GM18870 (cell line): ENCODE measurements at regions not wholly inside any gene's neighbourhood (a gene's known extent, or its start where the extent isn't known, plus 50 kb on each side); places are given as distances from the start of the nearest gene placed in this dataset.
"Not testable (repeated sequence)": the region's sequence is repeated elsewhere in the genome, so short reads cannot be mapped to it uniquely, and the experiment has no call there.

Experiments
- ATAC-seq: cut with Tn5 transposase; IDR thresholded peaks from one replicate; pipeline ENCODE4 v1.9.1; 2021; ENCODE audit warnings: moderate library complexity; ENCODE audit not compliant: unreplicated experiment

DNA sequence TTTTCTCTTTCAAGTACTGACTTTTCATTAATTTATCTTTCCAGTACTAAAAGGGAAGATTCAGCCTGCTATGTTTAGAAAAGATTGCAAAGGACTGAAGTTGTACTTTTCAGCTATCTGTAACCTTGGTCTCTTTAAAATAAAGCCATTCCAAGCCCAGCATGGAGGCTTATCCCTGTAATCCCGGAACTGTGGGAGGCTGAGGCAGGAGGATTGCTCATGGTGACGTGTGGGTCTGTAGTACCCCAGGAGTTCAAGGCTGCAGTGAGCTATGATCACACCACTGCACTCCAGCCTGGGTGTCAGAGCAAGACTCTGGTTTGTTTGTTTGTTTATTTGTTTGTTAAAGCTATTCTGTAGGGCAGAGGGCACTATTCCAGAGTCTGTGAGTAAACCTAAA lies 50.6 kb upstream of the TMEM170B start:
- ATAC-seq, result no peak

DNA sequence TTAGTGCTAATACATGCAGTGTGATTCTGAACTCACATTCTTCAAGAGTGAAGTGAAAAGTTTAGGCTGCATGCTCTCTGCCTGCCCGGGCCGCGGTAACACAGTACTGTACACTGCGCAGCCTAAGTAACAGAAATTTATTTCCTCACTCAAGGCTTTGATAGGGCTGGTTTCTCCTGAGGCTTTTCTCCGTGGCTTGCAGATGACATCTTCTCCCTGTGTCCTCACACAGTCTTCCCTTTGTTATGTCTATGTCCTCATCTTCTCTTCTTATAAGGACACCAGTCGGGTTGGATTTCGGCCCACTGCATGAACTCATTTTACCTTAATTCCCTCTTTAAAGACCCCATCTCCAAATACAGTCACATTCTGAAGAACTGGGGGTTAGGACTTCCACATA lies 51.1 kb upstream of the TMEM170B start:
- ATAC-seq, result no peak

DNA sequence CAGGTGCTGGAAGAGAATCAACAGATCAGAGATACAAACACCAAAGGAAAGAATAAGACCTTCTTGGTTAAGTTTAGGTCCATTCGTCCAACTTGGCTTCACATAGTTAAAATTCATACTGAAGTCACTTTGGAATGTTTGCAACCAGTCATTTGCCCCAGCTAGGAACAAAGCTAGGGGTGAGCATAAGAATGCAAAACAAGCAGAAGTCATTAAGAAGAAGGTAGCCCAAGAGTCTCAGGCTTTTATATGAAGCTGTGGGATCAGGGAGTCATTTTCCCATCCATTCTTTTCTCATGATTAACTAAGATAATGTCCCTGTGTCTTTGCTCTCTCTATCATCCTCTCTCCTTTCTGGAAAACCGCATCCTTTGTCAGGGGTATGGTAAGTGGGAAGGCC lies 51.5 kb upstream of the TMEM170B start:
- ATAC-seq, result no peak

DNA sequence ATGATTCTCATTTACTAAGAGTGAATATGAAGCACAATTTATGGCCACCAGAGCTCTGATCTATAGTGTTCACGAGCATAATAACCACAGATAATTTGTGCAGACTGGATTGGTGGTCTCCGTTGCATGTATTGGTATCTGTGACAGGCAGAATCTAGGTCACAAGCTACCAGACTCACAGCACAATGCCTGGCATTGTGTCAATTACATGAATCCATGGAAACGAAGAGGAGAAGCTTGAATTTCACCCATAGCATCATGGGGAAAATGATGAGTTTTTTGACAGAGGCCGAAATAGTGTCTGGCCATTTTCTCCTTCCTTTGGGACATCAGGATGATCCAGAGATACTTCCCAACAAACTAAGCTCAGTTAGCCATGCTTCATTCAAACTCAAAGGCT lies 52.3 kb upstream of the TMEM170B start:
- no peak for ATAC-seq

DNA sequence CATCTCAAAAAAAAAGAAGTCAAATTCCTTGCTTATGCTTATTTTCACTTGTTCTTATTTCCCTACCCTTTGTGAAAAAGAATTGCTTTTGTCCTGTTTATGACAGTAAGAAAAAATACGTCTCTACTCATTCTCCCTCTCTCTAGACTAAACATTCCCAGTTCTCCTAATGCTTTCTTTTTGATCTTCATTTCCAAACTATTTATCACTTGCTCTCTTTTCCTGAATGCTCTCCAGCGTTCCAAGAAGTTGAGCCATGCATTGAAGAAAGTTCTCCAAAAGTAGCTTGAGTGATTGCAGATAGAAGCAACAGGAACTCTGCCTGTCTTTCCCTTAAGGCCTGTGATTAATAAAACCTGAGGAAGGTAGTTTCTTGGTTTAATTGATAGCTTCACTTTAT lies 53.1 kb upstream of the TMEM170B start:
- no peak for ATAC-seq

DNA sequence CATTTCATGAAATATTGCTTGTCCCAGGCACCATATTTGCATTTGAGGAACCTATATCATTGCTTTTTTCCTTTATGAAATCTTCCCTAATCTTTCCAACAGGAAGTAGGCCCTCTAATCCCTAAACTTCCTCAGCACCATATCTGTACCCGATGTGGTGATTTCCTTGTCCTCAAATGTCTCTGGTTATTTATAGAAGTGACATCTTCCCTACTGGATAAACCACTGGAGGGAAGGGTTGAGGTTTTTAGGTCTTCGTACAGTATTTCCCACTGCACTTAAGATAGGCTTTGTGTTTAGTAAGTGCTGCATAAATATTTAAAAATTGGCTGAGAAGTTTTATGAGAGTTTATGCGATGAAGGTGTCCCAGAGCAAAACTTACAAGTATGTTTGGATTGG lies 54.9 kb upstream of the TMEM170B start:
- no peak for ATAC-seq

DNA sequence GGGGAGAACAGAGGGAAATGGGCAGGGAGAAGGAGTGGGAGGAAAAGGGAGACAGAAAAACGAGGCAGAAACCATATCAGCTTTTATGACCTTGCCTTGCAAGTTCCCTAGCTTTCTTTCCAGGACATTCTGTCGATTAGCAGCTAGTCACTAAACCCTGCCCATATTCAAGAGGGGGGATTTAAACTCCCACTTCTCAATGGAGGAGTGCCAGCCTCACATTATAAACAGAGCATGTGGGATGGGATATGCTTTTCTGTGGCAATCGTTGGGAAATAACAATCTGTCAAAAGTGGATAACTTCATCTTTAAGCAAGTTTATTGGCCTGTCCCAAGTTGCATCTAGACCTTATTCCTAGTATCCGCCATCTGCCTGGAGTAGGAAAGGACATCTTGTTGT lies 57.0 kb upstream of the TMEM170B start:
- ATAC-seq, result no peak

DNA sequence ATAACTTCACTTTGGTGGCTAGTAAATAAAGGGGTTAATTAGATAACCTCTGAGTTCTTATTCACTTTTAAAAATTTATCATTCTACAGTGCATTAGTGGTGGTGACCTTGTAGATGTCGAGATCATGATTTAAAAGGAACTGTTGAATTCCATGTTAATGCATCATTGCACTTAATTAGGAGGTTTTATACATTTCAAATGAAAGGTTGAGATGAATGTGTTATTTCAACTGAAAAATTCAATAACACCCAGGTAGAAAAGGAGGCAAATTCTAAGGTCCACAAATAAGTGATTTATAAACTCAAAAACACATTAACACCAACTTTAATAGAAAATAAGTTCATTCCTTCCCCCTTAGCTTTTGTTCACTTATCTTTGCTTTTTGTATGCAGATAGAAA lies 58.3 kb upstream of the TMEM170B start:
- no peak for ATAC-seq

DNA sequence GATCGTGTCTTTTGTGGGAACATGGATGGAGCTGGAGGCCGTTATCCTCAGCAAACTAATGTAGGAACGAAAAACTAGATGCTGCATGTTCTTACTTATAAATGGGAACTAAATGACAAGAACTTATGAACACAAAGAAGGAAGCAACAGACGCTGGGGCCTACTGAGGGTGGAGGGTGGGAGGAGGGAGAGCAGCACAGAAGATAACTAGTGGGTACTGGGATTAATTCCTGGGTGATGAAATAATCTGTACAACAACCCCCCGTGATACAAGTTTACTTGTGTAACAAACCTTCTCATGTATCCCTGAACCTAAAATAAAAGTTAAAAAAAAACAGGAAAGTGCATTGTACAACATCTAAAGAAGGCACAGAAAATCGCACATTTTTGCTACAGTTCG lies 59.0 kb upstream of the TMEM170B start:
- ATAC-seq, result no peak

DNA sequence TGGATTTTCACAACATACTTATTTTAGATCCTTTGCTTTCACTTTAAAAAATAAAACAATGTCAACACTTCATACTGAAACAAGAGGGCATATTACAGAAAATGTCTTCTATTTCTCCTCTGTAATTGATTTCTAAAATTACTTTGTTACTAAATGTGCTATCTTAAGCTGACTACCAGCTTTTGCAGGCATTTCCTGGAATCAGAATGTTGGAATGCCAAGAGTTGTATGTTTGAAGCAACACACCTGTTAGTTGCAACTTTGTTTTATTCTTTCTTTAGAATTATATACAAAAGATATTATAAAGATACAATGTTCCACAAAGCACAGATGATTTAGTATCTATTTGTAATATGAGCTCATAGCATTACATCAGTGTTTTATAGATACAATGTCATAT lies 62.5 kb upstream of the TMEM170B start:
- no peak for ATAC-seq

DNA sequence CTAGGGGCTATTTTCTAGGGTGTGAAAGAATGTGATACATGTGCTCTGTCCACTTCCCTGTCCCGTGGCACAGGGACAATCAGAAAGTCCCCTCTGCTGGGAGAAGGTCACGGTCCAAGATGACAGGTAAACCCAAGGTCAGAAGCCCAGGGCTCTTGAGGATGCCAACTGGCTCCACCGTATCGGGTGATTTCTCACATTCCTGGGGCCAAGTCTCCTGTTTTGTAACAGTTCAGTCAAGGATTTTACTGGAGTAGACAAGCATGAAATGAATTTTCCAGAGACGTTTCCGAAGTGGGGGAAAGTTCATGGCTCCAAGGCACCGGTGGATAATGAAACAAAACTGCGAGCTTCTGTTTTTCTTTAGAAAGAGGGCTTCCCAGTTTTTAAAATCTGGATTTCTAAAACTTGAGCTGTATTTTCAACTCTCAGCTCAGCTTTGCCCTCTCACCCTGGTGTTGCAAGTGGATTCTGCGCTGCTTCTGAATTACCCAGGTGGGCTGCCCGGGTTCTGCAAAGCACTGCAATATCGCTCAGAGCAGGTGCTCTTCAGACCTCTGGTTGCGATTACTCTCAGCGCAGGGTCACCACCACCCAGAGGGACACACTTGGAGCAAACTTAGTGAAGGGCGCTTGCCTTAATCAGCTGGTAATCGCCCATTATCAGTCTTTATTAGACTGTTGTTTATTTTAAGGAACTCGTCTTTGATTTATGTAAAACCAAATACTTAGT lies 64.4 kb upstream of the TMEM170B start:
- no peak for ATAC-seq

DNA sequence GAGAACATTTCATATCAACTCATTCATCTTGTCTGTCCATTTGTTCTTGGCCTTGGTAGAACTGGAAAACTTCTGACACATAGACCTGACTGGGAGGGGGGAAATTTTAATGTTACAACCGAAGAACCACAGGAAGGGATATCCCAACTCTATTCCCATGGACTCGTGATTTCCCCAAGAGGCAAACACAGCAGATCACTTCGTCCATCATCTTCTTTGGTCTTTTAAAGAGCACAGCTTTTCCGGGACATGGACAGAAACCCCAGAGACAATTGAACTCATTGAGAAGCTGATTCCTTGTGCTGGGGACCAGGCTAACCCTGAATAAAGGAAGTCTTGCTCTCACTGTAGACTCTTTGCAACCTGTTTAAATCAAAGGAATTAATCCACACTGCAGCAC lies 66.3 kb upstream of the TMEM170B start:
- no peak for ATAC-seq

DNA sequence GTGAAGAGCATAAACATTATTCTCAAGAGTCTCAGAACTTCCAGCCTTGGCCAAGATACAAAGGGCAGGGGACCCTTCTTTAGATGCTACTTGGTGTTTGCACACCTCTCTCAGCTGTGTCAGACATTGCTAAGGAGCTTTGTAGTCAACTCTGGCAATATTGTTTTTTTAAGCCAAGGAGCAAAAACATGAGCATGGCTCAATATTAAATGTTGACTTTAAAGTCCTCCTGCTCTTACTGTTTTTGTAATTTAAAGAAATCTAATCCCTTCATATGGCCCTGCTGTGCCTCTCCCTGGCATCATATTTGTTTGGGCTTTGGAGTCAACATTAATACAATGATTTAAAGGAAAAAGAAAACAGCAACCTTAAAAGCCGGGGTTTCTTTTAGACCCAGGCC lies 67.9 kb upstream of the TMEM170B start:
- no peak for ATAC-seq

DNA sequence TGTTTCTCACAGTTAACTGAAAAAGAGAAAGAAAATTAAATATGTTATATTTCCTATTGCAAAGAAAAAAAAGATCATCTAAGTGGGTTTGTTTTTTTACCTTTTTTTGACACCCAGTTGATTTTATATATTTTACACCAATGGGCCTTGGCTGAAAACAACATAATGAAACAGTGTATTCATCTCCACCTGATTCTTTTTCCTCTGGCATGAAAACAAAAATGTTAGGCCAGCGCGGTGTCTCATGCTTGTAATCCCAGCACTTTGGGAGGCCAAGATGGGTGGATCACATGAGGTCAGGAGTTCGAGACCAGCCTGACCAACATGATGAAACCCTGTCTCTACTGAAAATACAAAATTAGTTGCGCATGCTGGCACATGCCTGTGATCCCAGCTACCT lies 69.3 kb upstream of the TMEM170B start:
- ATAC-seq, result not testable (repeated sequence)

DNA sequence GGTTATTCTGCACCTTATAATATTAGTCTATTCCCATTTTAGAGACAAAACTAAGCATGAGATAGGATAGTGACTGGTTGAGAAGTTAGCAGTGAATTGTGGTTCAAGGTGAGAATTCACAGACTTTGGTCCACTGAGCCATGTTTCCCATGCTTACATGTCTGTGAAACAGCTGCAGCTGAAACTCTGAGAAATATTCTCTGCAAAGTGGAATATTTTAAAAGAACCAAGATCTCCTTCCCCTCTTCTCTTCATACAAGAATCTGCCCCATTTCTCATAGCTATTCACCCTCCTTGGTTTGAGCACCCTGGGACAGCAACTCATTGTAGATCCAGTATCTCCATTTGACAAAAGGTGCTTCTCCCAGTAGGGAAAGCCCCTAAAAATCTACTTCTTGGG lies 70.2 kb upstream of the TMEM170B start:
- ATAC-seq, result no peak

DNA sequence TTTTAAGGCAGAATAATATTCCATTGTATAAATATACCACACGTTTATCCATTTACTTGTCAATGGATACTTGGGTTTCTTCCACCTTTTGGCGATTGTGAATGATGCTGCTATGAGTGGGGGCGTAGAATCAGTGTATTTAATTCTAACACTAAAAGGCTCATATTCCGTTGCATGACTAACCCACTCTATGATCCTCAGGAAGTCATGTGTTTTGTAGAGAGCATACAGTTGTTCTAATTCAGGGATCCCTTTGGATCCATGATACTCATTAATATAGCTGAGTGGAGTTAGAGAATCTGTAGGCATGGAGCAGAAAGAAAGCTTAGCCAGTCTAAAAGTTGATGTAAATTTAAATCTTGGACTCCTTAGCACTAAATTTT lies 74.2 kb upstream of the TMEM170B start:
- ATAC-seq, result no peak

DNA sequence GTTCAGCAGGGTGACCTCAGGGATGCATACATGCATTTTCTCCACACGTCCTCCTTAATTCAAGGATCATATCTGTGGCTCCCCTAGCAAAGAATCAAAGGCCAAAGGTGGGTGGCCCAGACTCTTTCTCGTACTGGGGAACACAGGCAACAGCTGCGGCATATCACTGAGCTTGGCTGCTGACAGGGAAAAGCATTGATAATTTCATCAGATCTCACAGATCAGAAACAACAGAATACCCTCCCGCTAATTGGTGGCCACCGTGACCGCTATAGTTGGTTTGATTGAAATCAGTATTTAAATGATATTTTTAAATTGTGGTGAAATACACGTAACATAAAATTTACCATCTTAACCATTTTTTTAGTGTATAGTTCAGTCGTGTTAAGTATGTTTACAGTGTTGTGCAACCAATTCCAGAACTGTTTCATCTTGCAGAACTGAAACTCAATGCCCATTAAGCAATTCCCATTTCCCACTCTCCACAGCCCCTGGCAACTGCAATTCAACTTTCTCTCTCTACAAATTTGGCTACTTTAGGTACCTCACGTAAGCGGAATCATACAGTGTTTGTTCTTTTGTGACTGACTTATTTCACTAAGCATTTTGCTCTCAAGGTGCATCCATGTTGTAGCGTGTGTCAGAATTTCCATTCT lies 74.7 kb upstream of the TMEM170B start:
- no peak for ATAC-seq

DNA sequence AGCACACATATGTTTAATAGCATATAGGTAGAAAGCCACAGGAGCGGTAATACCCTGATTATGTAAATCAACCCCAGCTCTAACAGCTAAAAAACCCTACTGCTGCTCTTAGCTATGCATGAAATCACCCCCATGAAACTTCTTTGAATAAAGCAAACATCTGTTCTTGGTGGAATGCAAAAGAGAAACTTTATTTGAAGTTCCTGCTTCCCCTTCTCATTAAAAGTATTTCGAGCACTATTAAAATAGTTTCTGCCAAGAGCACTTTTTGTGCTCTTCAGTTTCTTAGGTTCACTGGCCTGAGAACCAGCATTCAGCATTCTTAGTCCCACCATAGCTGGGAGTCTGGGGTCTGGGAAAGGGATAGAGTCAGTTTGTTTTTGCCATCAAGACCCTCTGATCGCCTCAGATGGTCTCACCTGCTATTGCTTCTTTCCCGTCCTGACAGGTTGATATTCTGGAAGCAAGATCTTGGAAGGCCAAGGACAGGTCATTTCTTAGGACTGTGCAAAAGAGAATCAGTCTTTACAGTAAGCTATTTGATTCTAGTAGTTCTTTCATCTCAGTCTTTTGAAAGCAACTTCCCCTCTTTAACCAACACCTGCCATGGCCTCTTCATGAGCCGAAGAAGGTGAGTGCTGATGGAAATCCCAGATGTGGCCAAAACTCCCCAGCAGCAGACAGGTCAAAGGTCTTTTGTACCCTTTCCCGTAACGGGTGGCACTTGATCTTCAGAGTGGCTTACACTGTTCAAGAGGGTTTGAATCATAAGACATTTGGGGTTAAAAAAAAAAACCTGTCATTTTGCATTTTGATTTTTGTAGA lies 76.5 kb upstream of the TMEM170B start:
- ATAC-seq, result peak; percentile 58

DNA sequence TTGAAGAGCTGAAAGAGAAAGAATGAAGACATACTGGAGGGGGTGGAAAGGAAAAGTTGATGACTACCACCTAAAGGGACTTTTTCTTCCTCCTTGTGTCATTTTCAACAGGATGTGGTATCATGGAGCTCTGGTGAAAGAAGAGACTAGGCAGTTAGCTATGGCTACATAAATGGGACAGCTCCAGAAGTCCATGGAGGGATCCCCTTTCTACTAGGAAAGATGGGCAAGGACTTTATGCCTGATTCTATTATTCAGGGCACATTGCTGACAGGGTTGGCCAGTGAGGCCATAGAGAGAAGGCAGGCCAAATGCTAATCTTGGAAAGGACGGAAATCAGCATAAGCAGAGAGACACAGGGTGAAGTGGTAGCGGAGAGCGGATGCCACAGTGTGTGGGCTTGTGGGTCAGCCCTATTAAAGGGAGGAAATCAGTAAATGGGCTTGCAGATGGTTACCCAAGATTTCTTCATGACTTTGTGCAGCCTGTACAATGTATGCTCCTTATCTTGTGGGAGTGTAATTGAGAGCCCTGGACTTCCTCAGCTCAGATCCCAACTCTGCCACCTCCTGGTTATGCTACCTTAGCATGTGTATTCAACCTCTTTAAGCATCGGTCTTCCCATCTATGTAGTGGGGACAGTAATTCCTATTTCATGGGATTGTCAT lies 77.4 kb upstream of the TMEM170B start:
- peak; percentile 37 for ATAC-seq

DNA sequence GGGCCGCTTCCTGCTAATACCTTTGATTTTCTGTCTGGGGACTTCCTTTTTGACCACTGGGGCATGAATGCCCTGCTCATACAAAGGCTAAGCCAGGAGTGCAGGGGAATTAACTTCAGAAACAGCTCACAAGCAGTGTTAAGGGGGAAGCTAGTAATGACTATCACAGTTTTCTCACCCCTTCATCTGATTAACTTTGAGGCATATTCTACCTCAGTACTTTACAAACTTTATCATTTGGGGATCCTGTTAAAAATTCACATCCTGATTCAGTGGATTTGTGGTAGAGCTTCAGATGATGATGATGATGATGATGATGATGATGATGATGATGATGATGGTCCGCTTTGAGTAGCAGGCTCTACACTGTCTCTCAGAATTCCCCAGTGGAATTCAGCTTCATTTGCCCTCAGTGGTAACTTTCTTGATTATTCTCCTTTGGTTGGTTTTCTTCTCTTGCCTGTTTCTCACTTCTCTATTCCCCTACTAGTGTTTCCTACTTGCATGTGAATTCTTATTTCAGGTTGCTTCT lies 78.4 kb upstream of the TMEM170B start:
- peak; percentile 60 for ATAC-seq

DNA sequence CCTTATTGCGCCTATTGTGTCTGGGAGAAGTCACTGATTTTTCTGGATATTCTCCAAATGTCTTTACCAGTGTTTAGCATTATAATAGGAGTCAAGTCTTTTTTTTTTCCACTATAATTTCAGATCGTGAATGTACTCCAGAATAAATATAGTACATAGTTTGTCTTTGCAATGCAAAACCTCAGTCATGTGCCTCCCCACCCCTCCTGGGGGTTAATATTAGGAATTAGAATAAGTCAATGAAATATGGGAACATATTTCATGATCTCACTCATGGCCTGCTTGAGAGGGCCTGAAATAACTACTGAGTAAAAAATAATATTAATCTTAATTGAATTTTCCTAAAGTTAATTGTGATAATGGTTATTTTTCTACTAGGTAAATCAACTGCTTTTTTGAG lies 79.0 kb upstream of the TMEM170B start:
- no peak for ATAC-seq
